ENCODE measurements at regions not wholly inside any gene's neighbourhood (a gene's known extent, or its start where the extent isn't known, plus 50 kb on each side); places are given as distances from the start of the nearest gene placed in this dataset.
"Not testable (repeated sequence)": the region's sequence is repeated elsewhere in the genome, so short reads cannot be mapped to it uniquely, and the experiment has no call there.

DNA sequence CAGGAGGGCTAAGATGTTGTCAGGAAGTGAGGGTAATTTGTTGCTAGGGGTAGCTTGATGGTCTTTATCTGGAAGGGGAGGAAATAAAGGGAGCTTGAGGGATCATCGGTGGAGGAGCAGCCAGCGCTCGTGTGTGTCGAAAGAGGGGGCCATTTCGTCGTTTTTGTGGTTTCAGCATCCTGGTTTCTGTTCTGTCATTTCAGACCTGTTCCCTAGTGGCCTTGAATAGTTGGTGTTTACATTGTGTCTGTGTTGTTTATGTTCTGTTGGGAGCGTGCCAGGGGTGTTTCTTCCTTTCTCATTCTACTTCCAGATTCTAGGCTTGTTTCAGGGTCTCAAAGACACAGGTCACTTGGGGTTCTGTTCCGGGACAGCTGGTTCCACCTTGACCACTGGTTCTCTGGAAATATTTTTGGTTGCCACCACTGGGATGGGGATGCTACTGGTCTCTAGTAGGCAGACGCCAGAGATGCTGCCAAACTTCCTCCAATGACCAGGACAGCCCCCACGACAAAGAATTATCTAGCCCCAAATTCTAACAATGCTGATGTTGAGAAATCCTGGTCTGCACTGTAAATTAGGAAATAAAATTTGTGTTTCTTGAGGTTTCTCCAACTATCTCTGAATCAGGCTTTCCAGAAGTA is 113.9 kb upstream of the NAA20 start:
- DNase-seq = peak; percentile 67

GRCh38 chr20:19907326-19908056 is 109.7 kb upstream of the NAA20 start:
- DNase-seq = no peak

- DNase-seq = no peak
These were observed 108.6 kb upstream of the NAA20 start for GRCh38 chr20:19908576-19908975.

DNA sequence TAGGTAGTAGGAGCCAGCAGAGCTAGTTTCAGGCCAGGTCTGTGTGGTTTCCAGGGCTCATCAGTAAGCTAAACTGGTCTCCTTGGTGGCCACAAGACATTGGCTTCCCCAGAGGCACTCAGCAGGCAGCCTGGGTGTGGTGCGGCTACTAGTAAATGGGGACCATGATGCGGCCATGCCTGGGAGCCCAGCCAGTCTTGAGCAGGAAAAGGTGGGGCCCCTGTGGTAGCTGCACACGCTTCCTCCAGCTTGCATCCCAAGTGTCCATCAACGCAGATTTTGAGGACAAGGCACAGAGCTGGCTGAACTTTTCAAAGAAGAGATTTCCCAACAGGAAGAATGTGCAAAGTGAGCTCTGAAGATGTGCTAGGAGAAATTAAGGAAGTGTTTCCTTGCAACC is 107.4 kb upstream of the NAA20 start:
- DNase-seq = no peak

DNA sequence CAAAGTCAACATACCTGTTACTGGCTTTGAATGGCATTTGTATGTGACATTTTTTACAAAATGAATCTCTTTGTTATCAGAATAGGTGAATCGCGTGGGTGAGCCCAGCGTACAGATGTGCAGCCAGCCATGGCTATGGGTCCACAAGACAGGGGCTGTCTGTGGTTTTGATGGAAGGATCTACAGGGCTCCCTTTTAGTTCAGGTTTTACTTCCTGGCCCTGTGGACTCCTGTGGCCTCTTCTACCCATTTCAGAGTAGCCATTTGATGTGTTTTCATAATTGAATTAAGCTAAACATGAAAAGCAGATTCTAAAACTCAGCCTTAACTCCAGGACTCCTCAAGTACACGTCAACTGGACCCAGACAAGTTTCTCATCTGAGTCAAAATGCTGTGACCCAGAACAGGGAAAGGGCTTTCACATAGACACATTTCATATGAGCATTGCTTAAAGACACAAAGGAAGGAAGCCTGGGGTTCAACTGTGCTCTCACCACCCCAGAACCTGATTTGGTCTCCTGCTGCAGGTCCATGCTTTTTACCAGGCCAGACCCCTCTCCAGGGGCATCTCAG is 105.3 kb upstream of the NAA20 start:
- DNase-seq = no peak

DNA sequence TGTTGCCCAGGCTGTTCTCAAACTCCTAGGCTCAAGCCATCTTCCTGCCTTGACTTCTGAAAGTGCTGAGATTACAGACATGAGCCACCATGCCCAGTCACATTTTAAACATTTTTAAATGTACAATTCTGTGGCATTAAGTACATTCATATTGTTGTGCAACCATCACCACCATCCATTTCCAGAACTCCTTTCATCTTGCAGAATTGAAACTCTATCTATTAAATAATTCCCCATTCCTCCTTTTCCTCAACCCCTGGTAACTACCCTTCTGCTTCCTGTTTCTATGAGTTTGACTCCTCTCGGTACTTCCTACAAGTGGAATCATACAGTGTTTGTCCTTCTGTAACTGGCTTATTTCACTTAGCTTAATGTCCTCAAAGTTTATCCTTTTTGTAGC is 103.8 kb upstream of the NAA20 start:
- DNase-seq = no peak

DNA sequence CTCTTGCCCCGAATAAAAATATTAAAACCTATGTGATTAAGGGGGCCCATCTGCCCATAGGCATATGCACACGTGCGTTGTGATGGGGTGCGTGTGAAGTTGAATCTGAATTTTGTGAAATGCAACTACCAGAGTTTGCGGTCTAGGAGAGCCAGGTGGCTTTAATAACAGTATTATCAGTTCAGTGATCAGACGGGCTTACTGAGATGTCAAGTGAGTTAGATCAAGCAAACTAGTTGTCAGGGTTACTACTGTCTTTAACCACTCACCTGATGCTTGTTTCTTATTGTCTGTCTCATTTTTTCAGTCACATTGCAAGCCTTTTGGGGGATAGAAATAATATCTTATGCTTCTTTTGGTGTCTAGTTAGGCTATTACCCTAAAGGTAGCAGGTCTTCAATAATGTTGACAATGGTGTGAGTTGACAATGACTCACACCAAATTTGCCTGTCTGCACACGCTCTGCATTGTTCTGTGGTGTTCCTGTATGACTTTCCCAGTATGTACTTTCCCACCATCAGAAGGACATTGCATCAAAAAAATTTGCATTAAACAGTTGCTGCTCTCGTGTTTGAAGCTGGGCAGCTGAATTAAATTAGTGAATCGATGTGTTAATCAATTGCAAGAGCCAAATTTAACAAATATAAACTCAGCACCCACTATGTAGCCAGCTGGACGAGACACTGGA is 103.1 kb upstream of the NAA20 start:
- DNase-seq = no peak

- DNase-seq = peak; percentile 18
These were observed 101.9 kb upstream of the NAA20 start for GRCh38 chr20:19915111-19915798.

DNA sequence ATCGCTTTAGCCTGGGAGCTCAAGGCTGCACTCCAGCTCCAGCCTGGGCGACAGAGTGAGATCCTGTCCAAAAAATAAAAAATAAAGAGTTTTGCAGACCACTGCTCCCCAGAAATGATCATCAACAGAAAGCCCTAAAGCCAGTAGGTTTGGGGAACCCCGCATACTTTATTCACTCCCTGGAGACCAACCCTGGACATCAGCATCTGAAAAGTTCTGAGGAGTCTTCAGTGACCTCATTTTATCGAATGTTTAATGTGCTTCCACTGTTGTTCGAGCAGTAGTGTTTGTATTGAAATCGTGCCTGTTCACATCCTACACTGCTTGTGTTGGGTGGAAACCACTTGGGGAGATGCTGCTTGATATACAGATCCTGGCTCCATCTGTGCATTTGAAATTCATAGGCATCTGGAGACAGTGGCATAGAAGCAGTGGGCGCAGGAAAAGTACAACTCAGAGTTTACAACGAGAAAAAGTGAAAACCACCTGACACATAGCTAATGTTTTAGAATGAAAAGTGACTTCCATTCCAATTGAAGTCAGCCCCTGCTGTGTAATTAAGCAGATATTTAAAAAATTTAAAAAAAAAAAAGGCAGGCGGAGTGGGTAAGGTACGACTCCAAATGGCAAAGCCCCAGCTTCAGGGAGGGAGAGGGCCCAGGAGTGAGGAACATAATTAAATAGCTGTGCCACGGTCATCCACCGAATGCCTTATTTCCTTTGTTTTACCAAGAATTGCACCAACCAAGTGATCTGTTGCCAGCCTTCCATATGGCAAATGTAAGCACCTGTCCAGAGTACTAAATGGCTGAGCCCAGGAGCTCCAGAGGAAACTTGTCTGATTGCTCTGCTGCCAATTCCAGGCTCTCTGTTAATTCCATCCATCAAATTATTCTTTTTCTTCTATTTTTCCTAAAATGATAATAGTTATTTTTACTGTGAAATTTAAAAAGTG is 100.4 kb upstream of the NAA20 start:
- DNase-seq = no peak

- DNase-seq = no peak
These were observed 98.2 kb upstream of the NAA20 start for GRCh38 chr20:19918965-19919329.

DNA sequence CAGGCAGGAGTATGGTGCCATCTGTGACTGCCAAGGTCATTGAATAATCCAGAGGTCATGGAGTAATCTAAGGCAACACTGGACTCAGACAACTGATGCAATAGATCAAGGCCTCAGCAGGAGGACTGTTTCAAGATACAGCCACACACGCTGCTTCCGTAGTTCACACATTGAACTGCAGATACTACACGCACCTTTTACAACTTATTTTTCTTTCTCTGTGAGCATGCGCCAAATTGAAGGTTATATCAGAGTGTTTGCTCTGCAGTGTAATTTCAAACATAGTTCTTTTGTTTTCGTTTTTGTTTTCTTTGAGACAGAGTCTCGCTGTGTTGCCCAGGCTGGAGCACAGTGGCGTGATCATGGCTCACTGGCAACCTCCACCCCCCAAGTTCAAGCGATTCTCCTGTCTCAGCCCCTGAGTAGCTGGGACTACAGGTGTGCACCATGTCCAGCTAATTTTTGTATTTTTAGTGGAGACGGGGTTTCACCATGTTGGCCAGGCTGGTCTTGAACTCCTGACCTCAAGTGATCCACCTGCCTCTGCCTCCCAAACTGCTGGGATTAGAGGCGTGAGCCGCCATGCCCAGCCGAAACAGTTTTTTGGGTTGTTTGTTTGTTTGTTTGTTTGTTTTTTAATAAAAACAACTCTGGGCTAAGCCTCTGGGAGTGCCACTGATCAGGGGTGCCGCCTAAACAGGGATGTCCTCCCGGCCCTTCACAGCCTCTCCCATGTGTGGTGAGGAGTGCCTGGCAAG is 96.6 kb upstream of the NAA20 start:
- DNase-seq = no peak

- DNase-seq = no peak
These were observed 95.8 kb upstream of the NAA20 start for GRCh38 chr20:19921284-19921793.

DNA sequence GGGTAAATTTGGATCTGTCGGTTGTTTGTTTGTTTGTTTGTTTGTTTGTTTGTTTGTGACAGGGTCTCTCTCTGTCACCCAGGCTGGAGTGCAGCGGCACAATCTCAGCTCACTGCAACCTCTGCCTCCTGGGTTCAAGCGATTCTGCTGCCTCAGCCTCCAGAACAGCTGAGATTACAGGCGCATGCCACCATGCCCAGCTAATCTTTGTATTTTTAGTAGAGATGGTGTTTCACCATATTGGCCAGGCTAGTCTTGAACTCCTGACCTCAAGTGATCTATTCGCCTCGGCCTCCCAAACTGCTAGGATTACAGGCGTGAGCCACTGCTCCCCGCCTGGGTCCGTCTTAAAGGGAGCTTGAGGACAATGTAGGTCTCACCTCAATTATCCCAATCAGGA is 95.3 kb upstream of the NAA20 start:
- not testable (repeated sequence) for DNase-seq

- DNase-seq = no peak
These were observed 94.4 kb upstream of the NAA20 start for GRCh38 chr20:19922716-19923115.

GRCh38 chr20:19923762-19924161 is 93.4 kb upstream of the NAA20 start:
- DNase-seq = no peak

GRCh38 chr20:19924255-19924654 is 92.9 kb upstream of the NAA20 start:
- no peak for DNase-seq

DNA sequence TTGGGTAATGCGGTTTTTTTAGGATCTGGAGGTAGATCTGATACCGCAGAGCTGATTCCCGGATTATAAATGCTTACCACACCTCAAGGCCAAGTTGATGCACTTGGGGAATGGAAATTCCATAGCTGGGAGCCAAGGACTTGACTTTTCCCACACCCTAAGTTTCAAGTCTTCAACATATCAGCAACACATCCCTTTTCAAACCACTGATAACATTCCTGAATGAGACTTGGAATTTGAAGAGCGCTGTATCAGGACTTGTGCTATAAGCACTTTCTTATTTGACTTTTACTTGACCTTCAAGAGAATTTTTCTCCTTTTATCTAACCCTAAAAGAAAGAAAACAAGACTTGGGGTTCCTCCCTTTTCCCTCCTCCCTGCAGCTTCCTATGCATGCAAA is 90.6 kb upstream of the NAA20 start:
- no peak for DNase-seq

DNA sequence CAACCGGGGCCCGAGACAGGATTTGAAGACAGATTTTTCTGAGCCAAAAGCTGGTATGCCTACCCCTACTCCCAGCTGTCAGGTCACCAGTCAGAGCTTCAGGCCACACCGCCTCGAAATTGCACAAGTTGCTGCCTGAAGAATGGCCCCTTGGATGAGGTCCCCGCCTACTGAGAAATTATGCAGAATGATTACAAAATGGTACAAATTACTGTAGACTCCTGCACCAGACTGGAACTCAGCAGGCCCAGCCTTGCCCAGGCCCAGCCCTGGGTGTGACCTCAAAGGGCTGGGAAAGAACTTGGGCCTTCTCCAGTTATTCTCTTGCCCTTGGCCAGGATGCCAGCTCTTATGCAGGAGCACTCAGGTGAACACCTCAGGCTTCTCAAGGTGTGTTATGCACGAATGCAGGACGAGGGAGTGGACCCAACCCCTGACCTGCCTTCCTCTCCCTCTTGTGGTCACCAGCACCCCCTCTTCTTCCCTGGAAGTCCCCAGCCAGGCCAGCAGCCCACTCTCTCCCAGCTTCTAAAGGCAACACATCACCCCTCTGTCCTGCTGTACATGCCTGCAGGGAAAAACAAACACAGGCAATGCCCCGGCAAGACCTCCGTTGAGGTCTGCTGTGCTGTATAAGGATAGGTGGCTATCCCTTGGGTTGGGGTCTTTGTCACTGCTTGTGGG is 88.7 kb upstream of the NAA20 start:
- DNase-seq = no peak

GRCh38 chr20:19929012-19929360 is 88.2 kb upstream of the NAA20 start:
- no peak for DNase-seq

DNA sequence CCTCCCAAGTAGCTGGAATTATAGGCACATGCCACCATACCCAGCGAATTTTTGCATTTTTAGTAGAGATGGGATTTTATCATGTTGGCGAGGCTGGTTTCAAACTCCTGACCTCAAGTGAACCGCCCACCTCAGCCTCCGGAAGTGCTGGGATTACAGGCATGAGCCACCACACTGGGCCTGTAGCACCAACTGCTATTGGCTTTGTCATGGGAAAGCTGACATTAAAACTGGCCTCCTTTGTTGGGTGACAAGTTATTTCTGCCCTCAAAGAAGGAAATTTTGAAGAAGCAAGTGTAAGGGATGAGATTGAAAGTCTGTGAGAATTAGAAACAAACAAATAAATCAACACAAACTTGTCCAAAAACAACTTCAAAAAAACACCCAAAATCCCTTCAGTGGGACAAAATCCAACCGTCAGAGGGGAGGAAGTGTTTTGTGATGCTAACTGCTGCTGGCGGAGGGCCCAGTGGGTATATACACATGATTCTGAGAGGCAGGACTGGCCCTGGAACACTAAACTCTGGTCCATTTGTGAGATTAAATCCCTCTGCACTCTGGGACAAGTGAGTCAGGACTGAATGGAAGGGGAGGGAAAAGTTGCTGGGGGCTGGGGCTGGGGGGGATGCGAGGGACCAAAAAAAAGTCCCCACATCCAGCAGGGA is 87.5 kb upstream of the NAA20 start:
- no peak for DNase-seq
